NCI-H2171 treated with DMSO at 0.1 percent for 48 hours (cell line): ENCODE measurements at regions not wholly inside any gene's neighbourhood (a gene's known extent, or its start where the extent isn't known, plus 50 kb on each side); places are given as distances from the start of the nearest gene placed in this dataset.
"Not testable (repeated sequence)": the region's sequence is repeated elsewhere in the genome, so short reads cannot be mapped to it uniquely, and the experiment has no call there.

Experiments
- DNase-seq: peaks from one replicate; lab custom pipeline; 2025; lab: John Stamatoyannopoulos, UW

- no peak for DNase-seq
Measured at GRCh38 chr1:29390491-29391361, 154.4 kb downstream of the PTPRU start.

- DNase-seq = no peak
Measured at GRCh38 chr1:29390075-29390474, 153.8 kb downstream of the PTPRU start.

DNA sequence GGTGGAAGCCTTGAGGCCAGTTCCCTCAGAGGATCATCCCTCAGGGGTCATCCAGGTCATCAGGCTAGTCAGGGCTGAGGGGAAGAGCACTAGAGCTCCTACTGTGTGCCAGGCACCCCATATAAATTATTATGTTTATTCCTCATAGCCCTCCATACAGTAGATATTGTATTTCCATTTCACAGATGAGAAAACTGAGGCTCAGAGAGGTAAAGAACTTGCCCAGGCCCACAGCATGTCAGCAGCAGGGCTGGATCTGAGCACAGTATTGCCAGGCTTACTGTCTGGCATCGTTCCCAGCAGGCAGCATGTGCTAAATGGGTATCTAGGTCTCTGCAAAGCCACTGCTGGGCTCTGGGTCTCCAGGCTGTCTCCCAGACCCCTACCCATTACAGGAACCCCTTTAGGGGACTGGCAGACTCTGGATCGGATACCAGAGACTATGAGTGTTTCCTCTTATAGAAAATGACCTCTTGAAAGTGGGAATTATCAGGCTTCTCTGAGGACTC lies 153.3 kb downstream of the PTPRU start:
- no peak for DNase-seq

DNA sequence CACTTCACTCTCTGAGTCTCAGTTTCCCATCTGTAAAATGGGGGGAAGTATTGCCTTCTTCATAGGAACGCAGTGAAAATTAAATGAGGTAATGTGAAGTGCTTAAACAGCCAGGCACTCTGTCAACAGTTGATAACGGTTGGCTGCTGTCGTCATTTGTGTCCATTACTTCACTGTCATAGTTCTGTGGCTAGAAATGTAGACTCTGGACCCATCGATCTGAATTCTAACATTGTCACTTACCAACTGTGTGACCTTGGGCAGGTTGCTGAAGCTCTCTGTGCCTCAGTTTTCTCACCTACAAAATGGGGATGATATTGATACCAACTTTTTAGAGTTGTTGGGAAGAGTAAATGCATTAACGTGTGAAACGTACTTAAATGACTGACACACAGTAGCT lies 152.6 kb downstream of the PTPRU start:
- DNase-seq = no peak

DNA sequence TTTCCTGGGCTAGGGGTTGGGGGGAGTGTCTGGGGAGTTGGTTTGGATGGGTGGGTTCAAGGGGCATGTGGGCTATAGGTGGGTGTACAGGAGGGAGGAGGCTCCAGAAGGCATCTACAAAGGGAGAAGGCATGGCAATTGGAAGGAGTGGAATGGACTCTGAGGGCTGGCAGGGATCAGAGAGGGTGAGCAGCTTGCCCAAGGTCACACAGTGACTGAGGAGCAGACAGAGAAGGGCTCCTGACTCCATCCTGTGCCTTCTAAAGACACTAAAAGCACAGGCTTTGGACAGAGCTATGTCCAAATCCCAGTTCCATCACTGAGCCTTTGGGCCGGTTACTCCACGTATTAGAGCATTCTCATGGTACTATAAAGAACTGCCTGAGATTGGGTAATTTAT lies 151.8 kb downstream of the PTPRU start:
- no peak for DNase-seq

DNA sequence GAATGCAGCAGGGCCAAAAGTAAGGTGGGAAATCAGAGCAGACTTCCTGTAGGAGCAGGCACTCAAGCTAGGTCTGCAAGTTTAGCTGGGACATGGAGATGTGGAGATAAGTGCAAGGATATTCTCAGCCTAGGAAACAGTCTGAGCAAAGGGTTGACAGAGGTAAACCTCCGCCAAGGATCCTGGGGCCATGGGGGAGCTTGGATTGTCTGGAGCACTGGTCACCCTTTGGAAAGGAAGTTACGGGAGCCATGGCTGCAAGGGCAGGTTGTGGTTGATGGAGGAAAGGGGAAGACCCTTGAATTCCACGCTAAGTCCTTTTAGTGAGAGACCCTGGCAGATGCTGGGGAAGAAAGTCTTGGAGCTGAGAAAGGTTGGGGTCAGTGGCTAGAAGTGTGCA lies 150.9 kb downstream of the PTPRU start:
- DNase-seq = no peak

DNA sequence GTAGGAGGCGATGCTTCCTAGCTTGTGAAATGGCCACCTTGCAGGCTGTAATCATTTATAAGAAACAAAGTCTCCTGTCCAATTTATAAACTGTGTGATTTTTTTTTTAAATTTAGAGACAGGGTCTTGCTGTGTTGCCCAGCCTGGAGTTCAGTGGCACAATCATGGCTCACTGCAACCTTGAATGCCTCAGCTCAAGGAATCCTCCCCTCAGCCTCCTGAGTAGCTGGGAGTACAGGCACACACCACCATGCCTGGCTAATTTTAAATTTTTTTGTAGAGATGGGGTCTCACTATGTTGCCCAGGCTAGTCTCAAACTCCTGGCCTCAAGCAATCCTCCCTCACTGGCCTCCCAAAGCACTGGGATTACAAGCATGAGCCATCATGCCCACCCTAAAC lies 150.1 kb downstream of the PTPRU start:
- not testable (repeated sequence) for DNase-seq

DNA sequence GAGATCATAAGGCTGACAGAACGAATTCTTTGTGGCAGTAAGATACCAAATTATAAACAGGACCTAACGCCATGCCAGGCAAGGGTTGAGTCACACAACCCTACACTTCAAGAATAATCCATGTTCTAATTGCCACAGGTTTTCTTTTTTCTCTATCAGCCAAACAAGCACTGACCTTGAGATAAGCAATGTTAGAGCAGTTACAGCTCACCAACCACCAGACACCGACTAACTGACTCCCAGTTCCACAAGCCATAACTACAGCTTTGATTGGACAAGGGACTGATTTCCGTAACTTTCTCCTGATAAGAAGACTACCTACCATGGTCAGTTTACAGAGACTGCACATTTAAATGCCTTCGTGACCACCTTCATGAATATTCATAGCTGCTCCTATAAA lies 149.6 kb downstream of the PTPRU start:
- no peak for DNase-seq

DNA sequence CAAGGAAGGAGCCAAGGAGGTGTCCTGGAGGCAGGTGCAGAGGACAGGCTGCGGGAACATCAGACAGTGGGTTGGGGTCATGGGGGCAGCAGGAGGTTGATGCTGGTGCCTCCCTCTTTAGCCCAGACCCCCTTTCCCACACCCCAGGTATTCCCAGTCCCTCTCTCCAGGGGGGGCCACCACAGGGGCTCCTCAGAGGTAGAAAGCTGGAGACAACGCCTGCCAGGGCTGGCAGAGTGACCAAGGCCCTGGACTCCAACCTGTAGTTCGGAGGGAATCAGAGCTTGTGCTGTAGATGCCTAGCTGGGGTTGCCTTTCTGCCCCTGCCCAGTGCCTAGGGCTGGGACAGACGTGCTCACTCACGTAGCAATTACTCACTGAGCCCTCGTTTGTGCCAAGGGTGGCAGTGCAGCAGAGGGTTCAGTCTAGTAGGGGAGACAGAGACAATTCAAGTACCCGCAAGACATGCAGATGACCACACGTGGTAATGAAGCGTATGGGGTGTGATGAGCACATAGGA lies 148.2 kb downstream of the PTPRU start:
- DNase-seq = no peak

GRCh38 chr1:29383746-29384371 lies 147.5 kb downstream of the PTPRU start:
- no peak for DNase-seq

DNA sequence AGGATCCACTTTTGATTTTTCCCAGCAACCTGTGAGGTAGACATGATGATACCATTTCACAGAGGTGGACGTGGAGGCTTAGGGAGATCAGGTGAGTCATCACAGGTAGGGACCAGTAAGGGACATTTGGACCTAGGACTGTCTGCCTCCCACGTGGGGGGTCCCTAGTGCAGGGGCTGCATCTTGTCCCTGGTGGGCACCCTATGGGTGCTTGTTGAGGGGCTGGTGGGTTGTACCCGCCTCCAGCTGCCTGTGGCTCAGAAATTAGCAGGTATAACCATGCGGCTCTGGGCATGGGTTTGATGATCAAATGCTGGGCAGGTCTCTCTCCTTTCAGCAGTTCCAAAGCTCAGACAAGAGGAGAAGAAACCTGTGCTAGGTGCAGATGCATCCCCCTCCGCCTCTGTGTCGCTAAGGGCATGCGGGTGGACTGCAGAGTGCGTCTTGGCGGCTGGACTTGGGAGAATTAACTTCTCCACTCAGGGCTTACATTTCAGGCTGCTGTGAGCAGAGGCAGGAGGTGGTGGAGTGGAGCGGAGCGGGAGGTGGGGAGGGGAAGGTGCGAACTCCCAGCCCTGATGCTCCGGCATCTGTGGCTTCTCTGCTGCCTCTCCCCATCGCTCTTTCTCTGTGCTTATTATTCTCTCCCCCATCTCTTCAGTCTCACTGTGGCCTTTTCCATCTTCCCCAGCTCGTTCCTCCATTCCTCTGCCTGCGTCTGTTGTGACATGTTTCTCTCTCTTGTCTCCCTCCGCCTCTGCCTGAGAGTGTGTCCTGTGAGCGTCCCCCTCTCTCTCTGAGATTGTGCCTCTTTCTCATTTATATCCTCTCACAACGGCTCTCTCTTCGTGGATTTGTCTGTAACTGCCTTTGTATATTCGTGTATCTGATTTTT lies 146.8 kb downstream of the PTPRU start:
- no peak for DNase-seq

GRCh38 chr1:29381426-29381825 lies 145.1 kb downstream of the PTPRU start:
- DNase-seq = no peak

GRCh38 chr1:29380532-29380931 lies 144.2 kb downstream of the PTPRU start:
- DNase-seq = no peak

- DNase-seq = peak; percentile 92
Measured at GRCh38 chr1:29379443-29380073, 143.2 kb downstream of the PTPRU start.
